GM21367 (cell line): ENCODE measurements at regions not wholly inside any gene's neighbourhood (a gene's known extent, or its start where the extent isn't known, plus 50 kb on each side); places are given as distances from the start of the nearest gene placed in this dataset.

ENCODE experiments used
- ATAC-seq: cut with Tn5 transposase; IDR thresholded peaks from one replicate; pipeline ENCODE4 v1.9.1; 2021; ENCODE audit not compliant: unreplicated experiment

GRCh38 chr2:145185696-145186095 lies 665.8 kb upstream of the ZEB2 start:
- no peak for ATAC-seq

- no peak for ATAC-seq
These were observed 665.1 kb upstream of the ZEB2 start for GRCh38 chr2:145184741-145185651.

GRCh38 chr2:145169285-145169684 lies 649.4 kb upstream of the ZEB2 start:
- no peak for ATAC-seq

- ATAC-seq = no peak
These were observed 648.2 kb upstream of the ZEB2 start for GRCh38 chr2:145168091-145168490.

- no peak for ATAC-seq
These were observed 646.9 kb upstream of the ZEB2 start for GRCh38 chr2:145166731-145167302.

GRCh38 chr2:145161656-145162055 lies 641.7 kb upstream of the ZEB2 start:
- no peak for ATAC-seq

GRCh38 chr2:145160855-145161254 lies 640.9 kb upstream of the ZEB2 start:
- no peak for ATAC-seq

- no peak for ATAC-seq
These were observed 639.8 kb upstream of the ZEB2 start for GRCh38 chr2:145159676-145160075.

- ATAC-seq = no peak
These were observed 638.0 kb upstream of the ZEB2 start for GRCh38 chr2:145157741-145158591.

- no peak for ATAC-seq
These were observed 637.2 kb upstream of the ZEB2 start for GRCh38 chr2:145157036-145157675.

- no peak for ATAC-seq
These were observed 636.3 kb upstream of the ZEB2 start for GRCh38 chr2:145156199-145156598.

GRCh38 chr2:145155196-145155595 lies 635.3 kb upstream of the ZEB2 start:
- no peak for ATAC-seq

GRCh38 chr2:145154731-145155130 lies 634.8 kb upstream of the ZEB2 start:
- no peak for ATAC-seq

- no peak for ATAC-seq
These were observed 626.8 kb upstream of the ZEB2 start for GRCh38 chr2:145146691-145147090.

- ATAC-seq = no peak
These were observed 624.3 kb upstream of the ZEB2 start for GRCh38 chr2:145144131-145144728.

- ATAC-seq = no peak
These were observed 622.1 kb upstream of the ZEB2 start for GRCh38 chr2:145141981-145142380.

- ATAC-seq = no peak
These were observed 620.7 kb upstream of the ZEB2 start for GRCh38 chr2:145140658-145141057.

- no peak for ATAC-seq
These were observed 618.7 kb upstream of the ZEB2 start for GRCh38 chr2:145138626-145139025.

GRCh38 chr2:145137901-145138300 lies 618.0 kb upstream of the ZEB2 start:
- ATAC-seq = no peak

- no peak for ATAC-seq
These were observed 617.3 kb upstream of the ZEB2 start for GRCh38 chr2:145137211-145137610.

- ATAC-seq = no peak
These were observed 616.8 kb upstream of the ZEB2 start for GRCh38 chr2:145136702-145137101.
